Osteoblast (primary cell): ENCODE measurements at regions not wholly inside any gene's neighbourhood (a gene's known extent, or its start where the extent isn't known, plus 50 kb on each side); places are given as distances from the start of the nearest gene placed in this dataset.

Source experiments
- DNase-seq: peaks from one replicate; pipeline ENCODE4 v3.0.0; 2011; ENCODE audit warnings: low spot score, mixed read lengths; ENCODE audit not compliant: insufficient read length; ENCODE audit errors: missing footprints
- H2AFZ ChIP-seq: 2 replicates; pipeline ENCODE4 v1.6.0; 2011; ENCODE audit warnings: mild to moderate bottlenecking, low read length
- H3K27ac ChIP-seq: 2 replicates; pipeline ENCODE4 v1.5.1; 2011; ENCODE audit warnings: mild to moderate bottlenecking, low read depth, low read length, moderate library complexity
- H3K27me3 ChIP-seq: 2 replicates; pipeline ENCODE4 v1.6.0; 2012; ENCODE audit warnings: mild to moderate bottlenecking, control low read depth, inconsistent platforms, low read length, moderate library complexity; ENCODE audit not compliant: insufficient read depth
- H3K36me3 ChIP-seq: 2 replicates; pipeline ENCODE4 v1.5.1; 2011; ENCODE audit warnings: mild to moderate bottlenecking, low read length, control low read depth, moderate library complexity; ENCODE audit not compliant: insufficient read depth
- H3K4me1 ChIP-seq: 2 replicates; pipeline ENCODE4 v1.5.1; 2011; ENCODE audit warnings: mild to moderate bottlenecking, low read length, control low read depth, moderate library complexity; ENCODE audit not compliant: insufficient read depth
- H3K4me2 ChIP-seq: 2 replicates; pipeline ENCODE4 v1.6.0; 2011; ENCODE audit warnings: mild to moderate bottlenecking, low read length; ENCODE audit not compliant: insufficient read depth
- H3K4me3 ChIP-seq: fragments of 200-600 bp; sonication (generic); 3 replicates; pipeline ENCODE4 v1.5.1; 2012; ENCODE audit warnings: mild to moderate bottlenecking, low read length, inconsistent platforms; ENCODE audit not compliant: insufficient read depth
- H3K79me2 ChIP-seq: 2 replicates; pipeline ENCODE4 v1.6.0; 2012; ENCODE audit warnings: mild to moderate bottlenecking, low read length, control low read depth, inconsistent platforms; ENCODE audit not compliant: insufficient read depth
- H3K9me3 ChIP-seq: 2 replicates; pipeline ENCODE4 v1.5.1; 2011; ENCODE audit warnings: low read depth, low read length, control low read depth
- H4K20me1 ChIP-seq: 2 replicates; pipeline ENCODE4 v1.6.0; 2012; ENCODE audit warnings: mild to moderate bottlenecking, low read length, control low read depth; ENCODE audit not compliant: insufficient read depth
- CTCF ChIP-seq: IDR thresholded peaks from 2 replicates; pipeline ENCODE4 v1.5.1; 2011; ENCODE audit warnings: mild to moderate bottlenecking, low read depth, low read length, moderate library complexity; ENCODE audit errors: extremely low read depth

- no peaks in the 10 kb centered on the region for H3K9me3 ChIP-seq
- no peaks in the 10 kb centered on the region for H3K4me1 ChIP-seq
- H3K36me3 ChIP-seq, result no peaks in the 10 kb centered on the region
- no peak overlapping the region for H3K27ac ChIP-seq
- no peaks in the 10 kb centered on the region for H3K27me3 ChIP-seq
- H3K4me2 ChIP-seq, result no peak overlapping the region
- H2AFZ ChIP-seq, result no peak overlapping the region
- no peaks in the 10 kb centered on the region for H3K79me2 ChIP-seq
- no peak for DNase-seq
- no peaks in the 10 kb centered on the region for H4K20me1 ChIP-seq
- no peak overlapping the region for H3K4me3 ChIP-seq
- TF ChIP-seq CTCF, result no peak
Observed at GRCh38 chr2:160892204-160892603, 268.0 kb upstream of the TANK start.

- no peaks in the 10 kb centered on the region for H3K27me3 ChIP-seq
- no peak overlapping the region for H3K27ac ChIP-seq
- no peak overlapping the region for H3K4me3 ChIP-seq
- no peaks in the 10 kb centered on the region for H4K20me1 ChIP-seq
- no peak for DNase-seq
- H2AFZ ChIP-seq, result no peak overlapping the region
- no peaks in the 10 kb centered on the region for H3K36me3 ChIP-seq
- no peak overlapping the region for H3K4me2 ChIP-seq
- no peaks in the 10 kb centered on the region for H3K4me1 ChIP-seq
- no peak for TF ChIP-seq CTCF
- no peaks in the 10 kb centered on the region for H3K9me3 ChIP-seq
- no peaks in the 10 kb centered on the region for H3K79me2 ChIP-seq
Observed at GRCh38 chr2:160893581-160893980, 266.6 kb upstream of the TANK start.

GRCh38 chr2:160898581-160899307 lies 261.5 kb upstream of the TANK start:
- Histone ChIP-seq H3K27me3 (no peaks in the 10 kb centered on the region), H3K4me2 (no peak overlapping the region), H4K20me1 (no peaks in the 10 kb centered on the region), H2AFZ (peak overlapping the region; percentile 54), H3K79me2 (no peaks in the 10 kb centered on the region), H3K36me3 (no peaks in the 10 kb centered on the region), H3K4me3 (no peak overlapping the region), H3K4me1 (no peaks in the 10 kb centered on the region), H3K27ac (no peak overlapping the region), H3K9me3 (no peaks in the 10 kb centered on the region)
- DNase-seq, result no peak
- TF ChIP-seq CTCF, result no peak

GRCh38 chr2:160901613-160902012 lies 258.6 kb upstream of the TANK start:
- Histone ChIP-seq H3K36me3 (no peaks in the 10 kb centered on the region), H3K4me3 (no peak overlapping the region), H3K9me3 (no peaks in the 10 kb centered on the region), H3K79me2 (no peaks in the 10 kb centered on the region), H3K4me2 (no peak overlapping the region), H3K27ac (no peak overlapping the region), H3K4me1 (no peaks in the 10 kb centered on the region), H3K27me3 (no peaks in the 10 kb centered on the region), H4K20me1 (no peaks in the 10 kb centered on the region), H2AFZ (no peak overlapping the region)
- DNase-seq, result no peak
- TF ChIP-seq CTCF, result no peak
